ENCODE measurements at regions not wholly inside any gene's neighbourhood (a gene's known extent, or its start where the extent isn't known, plus 50 kb on each side); places are given as distances from the start of the nearest gene placed in this dataset.

DNA sequence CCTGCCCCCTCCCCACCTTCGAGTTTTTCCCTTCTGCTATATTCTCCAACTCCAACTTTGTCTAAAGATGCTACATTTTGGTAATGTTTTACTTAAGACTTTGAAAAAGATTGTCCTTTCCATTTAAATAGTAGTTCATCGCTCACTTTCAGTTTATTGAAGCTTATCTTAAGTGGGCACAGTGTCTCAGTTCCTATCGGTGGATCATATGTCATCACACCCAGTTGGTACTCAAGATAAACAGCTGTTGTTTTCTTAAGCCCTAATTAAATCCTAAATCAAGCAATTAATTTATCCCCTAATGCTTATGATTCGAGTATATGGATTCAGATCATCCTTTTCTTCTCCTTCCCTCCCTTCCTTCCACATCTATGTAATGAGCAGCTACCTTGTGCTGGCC lies 210.7 kb downstream of the TLE3 start:
- no peak for ATAC-seq (ENCODE audit: insufficient number of reproducible peaks, low FRiP score, low read depth)
- no peaks in the 10 kb centered on the region for H3K9me3 ChIP-seq

GRCh38 chr15:69887553-69887952 lies 210.2 kb downstream of the TLE3 start:
- Histone ChIP-seq H3K36me3 (no peaks in the 10 kb centered on the region), H3K27ac (no peak overlapping the region), H3K9me3 (no peaks in the 10 kb centered on the region), H3K27me3 (replicated peaks; ENCODE audit: insufficient read depth) (no peaks in the 10 kb centered on the region), H3K4me3 (no peak overlapping the region), H3K4me1 (ENCODE audit: control insufficient read depth in 1 of 2, low read depth in 2 of 2) (no peaks in the 10 kb centered on the region)
- DNase-seq (ENCODE audit: low spot score) (no peak), ATAC-seq (ENCODE audit: insufficient number of reproducible peaks, low FRiP score, low read depth) (no peak)
- TF ChIP-seq CTCF (IDR thresholded peaks at IDR 0.05), result no peak

More for the DNA sequence above, 210.7 kb downstream of the TLE3 start:
- no peak for DNase-seq (ENCODE audit: low spot score)
- H3K27ac ChIP-seq, result no peak overlapping the region
- H3K36me3 ChIP-seq, result no peaks in the 10 kb centered on the region
- H3K4me1 ChIP-seq (ENCODE audit: control insufficient read depth in 1 of 2, low read depth in 2 of 2), result no peaks in the 10 kb centered on the region
- TF ChIP-seq CTCF (IDR thresholded peaks at IDR 0.05), result no peak
- no peak overlapping the region for H3K4me3 ChIP-seq
- H3K27me3 ChIP-seq (replicated peaks; ENCODE audit: insufficient read depth), result no peaks in the 10 kb centered on the region

DNA sequence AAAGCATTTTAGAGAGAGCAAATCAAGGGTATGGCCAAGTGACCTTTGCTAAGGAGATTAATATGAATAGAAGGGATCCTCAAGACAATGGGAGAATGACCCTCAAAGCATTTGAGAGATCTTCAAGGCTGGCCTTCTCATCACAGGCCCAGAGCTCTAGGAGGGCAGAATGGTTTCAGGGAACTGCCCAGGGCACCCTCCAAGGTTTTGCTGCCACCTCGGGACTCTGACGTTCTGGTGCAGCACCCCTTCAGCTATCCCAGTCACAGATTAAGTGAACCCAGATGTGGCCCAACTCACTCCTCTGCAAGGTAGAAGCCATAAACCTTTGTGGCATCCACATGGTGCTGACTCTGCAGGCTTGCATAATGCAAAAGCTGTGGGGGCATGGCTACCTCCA lies 209.3 kb downstream of the TLE3 start:
- Histone ChIP-seq H3K27ac (no peak overlapping the region), H3K4me3 (no peak overlapping the region), H3K27me3 (replicated peaks; ENCODE audit: insufficient read depth) (no peaks in the 10 kb centered on the region), H3K36me3 (no peaks in the 10 kb centered on the region), H3K9me3 (no peaks in the 10 kb centered on the region), H3K4me1 (ENCODE audit: control insufficient read depth in 1 of 2, low read depth in 2 of 2) (no peaks in the 10 kb centered on the region)
- DNase-seq (ENCODE audit: low spot score) (no peak), ATAC-seq (ENCODE audit: insufficient number of reproducible peaks, low FRiP score, low read depth) (no peak)
- TF ChIP-seq CTCF (IDR thresholded peaks at IDR 0.05), result no peak

DNA sequence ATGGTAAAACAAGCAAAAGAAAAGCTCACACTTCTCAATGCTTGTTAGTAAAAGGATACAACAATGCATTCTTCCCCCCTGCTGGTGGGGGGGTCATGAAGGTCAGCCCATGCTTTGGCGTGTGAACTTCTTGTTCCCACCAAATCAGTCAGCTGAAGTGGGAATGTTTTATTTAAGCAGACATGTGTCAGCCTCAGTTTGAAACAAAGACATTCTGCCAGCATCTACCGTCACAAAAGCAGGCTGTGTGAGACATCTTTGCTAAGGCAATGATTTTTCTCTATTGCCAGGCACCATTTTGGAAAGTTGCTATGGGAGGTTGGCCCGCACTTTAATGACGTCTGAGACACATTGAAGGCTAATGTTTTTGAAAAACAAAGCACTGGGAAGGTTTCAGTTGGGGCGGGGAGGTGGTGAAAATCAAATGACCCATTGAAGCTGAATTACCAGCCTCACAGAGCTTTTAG lies 206.6 kb downstream of the TLE3 start:
- peaks cover 0 to 7% of the 10 kb centered on the region in 2 donors for H3K4me1 ChIP-seq (ENCODE audit: control insufficient read depth in 1 of 2, low read depth in 2 of 2)
- TF ChIP-seq CTCF (IDR thresholded peaks at IDR 0.05), result no peak
- no peaks in the 10 kb centered on the region for H3K27me3 ChIP-seq (replicated peaks; ENCODE audit: insufficient read depth)
- no peak for ATAC-seq (ENCODE audit: insufficient number of reproducible peaks, low FRiP score, low read depth)
- DNase-seq (ENCODE audit: low spot score), result no peak
- H3K27ac ChIP-seq, result no peak overlapping the region
- no peaks in the 10 kb centered on the region for H3K9me3 ChIP-seq
- H3K36me3 ChIP-seq, result no peaks in the 10 kb centered on the region
- H3K4me3 ChIP-seq, result no peak overlapping the region

DNA sequence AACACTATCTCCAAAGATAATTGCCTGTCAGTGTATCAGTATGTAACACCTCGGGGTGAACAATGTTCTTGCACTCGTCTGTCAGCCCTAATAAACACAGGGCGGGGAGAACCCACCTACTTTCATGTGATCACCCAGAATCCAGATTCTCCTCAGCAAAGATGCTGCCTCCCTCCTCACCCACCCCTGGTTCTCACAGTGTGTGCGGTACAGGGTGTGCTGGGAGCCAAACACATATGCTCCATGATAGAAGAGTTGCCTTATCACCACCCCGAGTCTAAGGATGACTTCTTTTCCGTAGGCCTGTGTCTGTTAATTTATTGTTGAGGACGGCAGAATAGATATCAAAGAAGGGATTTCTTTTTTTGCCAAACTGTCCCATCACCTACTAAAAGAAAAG lies 206.1 kb downstream of the TLE3 start:
- no peaks in the 10 kb centered on the region for H3K9me3 ChIP-seq
- H3K4me3 ChIP-seq, result no peak overlapping the region
- no peak overlapping the region for H3K27ac ChIP-seq
- H3K27me3 ChIP-seq (replicated peaks; ENCODE audit: insufficient read depth), result no peaks in the 10 kb centered on the region
- ATAC-seq (ENCODE audit: insufficient number of reproducible peaks, low FRiP score, low read depth), result no peak
- H3K36me3 ChIP-seq, result no peaks in the 10 kb centered on the region
- TF ChIP-seq CTCF (IDR thresholded peaks at IDR 0.05), result no peak
- H3K4me1 ChIP-seq (ENCODE audit: control insufficient read depth in 1 of 2, low read depth in 2 of 2), result peaks cover 0 to 7% of the 10 kb centered on the region in 2 donors
- DNase-seq (ENCODE audit: low spot score), result no peak
